Stomach (tissue), 8 donors: ENCODE measurements at regions not wholly inside any gene's neighbourhood (a gene's known extent, or its start where the extent isn't known, plus 50 kb on each side); places are given as distances from the start of the nearest gene placed in this dataset.
A peak's percentile ranks its signal among the peaks of the same experiment; 100 is the strongest.

Experiments
- DNase-seq, 2 donors: peaks; one replicate each; pipeline versions ENCODE4 v3.0.0 to v3.0.0-alpha.2; 2013 to 2019
- H3K27ac ChIP-seq, 5 donors: fragments of 200-600 bp in 4 of 5; sonication (generic) in 4 of 5; one replicate each; pipeline ENCODE4 v1.5.1; 2013 to 2019; ENCODE audit warnings: mild to moderate bottlenecking in 1 of 5, moderate library complexity in 1 of 5
- H3K27me3 ChIP-seq, 3 donors: fragments of 200-600 bp; sonication (generic); one replicate each; pipeline ENCODE4 v1.5.1; 2017 to 2019; ENCODE audit warnings: mixed run types in 1 of 3
- H3K36me3 ChIP-seq, 4 donors: fragments of 200-600 bp; sonication (generic); 1 replicate in 3 of 4; 2 replicates in 1 of 4; pipeline ENCODE4 v1.5.1; 2016 to 2019
- H3K4me1 ChIP-seq, 4 donors: fragments of 200-600 bp; sonication (generic); one replicate each; pipeline ENCODE4 v1.5.1; 2016 to 2019
- H3K4me3 ChIP-seq, 4 donors: fragments of 200-600 bp; sonication (generic) in 3 of 4; one replicate each; pipeline ENCODE4 v1.5.1; 2016 to 2019; ENCODE audit warnings: mild to moderate bottlenecking in 1 of 4
- H3K9me3 ChIP-seq, 4 donors: fragments of 200-600 bp; sonication (generic); one replicate each; pipeline ENCODE4 v1.5.1; 2016 to 2019
- CTCF ChIP-seq, 7 experiments: fragments of 450-650 bp in 4 of 7; fragments of 200-600 bp in 3 of 7; sonication (generic) in 3 of 7; IDR thresholded peaks; one replicate each; pipeline ENCODE4 v1.5.1; 2016 to 2019; ENCODE audit warnings: antibody characterized with exemption in 7 of 7, control low read depth in 2 of 7, mild to moderate bottlenecking in 1 of 7
- EP300 ChIP-seq: sonication (generic); formaldehyde crosslinking; IDR thresholded peaks from one replicate; pipeline ENCODE4 v1.6.1; 2017; ENCODE audit warnings: antibody characterized with exemption
- POLR2A ChIP-seq, 4 donors: fragments of 450-650 bp; IDR thresholded peaks; one replicate each; pipeline ENCODE4 v1.6.1; 2016; ENCODE audit warnings: antibody characterized with exemption in 4 of 4, control low read depth in 2 of 4, mild to moderate bottlenecking in 1 of 4, moderate library complexity in 1 of 4
- POLR2AphosphoS5 ChIP-seq, 3 donors: sonication (generic); formaldehyde crosslinking; IDR thresholded peaks; one replicate each; pipeline ENCODE4 v1.6.1; 2016; ENCODE audit warnings: antibody characterized with exemption in 3 of 3
- WGBS, 5 donors: extraction: QIAGEN DNeasy Blood & Tissue Kit in 3 of 5; methylation state at CpG; one replicate each; pipeline versions ENCODE4 v1.1.5 to v1.1.7; 2013 to 2018; 5-methylcytosine and 5-hydroxymethylcytosine counted together
- intact Hi-C: fragments of 100-400 bp; cut with DNase I; formaldehyde crosslinking; loops from one replicate; pipeline ENCODE4 v1.15.1; 2023; ENCODE audit warnings: low total_unique reads
- donor health status: healthy with polysubstance abuse.
- donor health status: Bipolar disorder and iron deficiency.
- donor health status: healthy.

GRCh38 chr4:96312046-96312685 is 472.3 kb downstream of the PDHA2 start:
- H3K4me3 ChIP-seq = peak overlapping the region; percentile 5 to 25 (median 21)

GRCh38 chr4:96315815-96316214 is 475.9 kb downstream of the PDHA2 start:
- Histone ChIP-seq H3K27me3 (no peaks in the 10 kb centered on the region), H3K4me3 (no peak overlapping the region), H3K9me3 (no peaks in the 10 kb centered on the region), H3K27ac (no peak overlapping the region), H3K4me1 (peaks cover 0 to 4% (median 0%) of the 10 kb centered on the region in 4 donors), H3K36me3 (no peaks in the 10 kb centered on the region)
- WGBS, 5 donors = 26 to 35% (median 27%) methylated on average over 2 of the region's 2 CpGs
- no peak for TF ChIP-seq POLR2A (IDR thresholded peaks at IDR 0.05)
- TF ChIP-seq EP300 = no peak
- TF ChIP-seq CTCF (IDR thresholded peaks at IDR 0.05) = no peak
- TF ChIP-seq POLR2AphosphoS5 (IDR thresholded peaks at IDR 0.05) = no peak
- peak in 1 of 2 donors; percentile 16 for DNase-seq
- intact Hi-C loops = no loop called here

More at GRCh38 chr4:96312046-96312685, 472.3 kb downstream of the PDHA2 start:
- WGBS, 5 donors = 26 to 41% (median 27%) methylated on average over 4 of the region's 4 CpGs
- intact Hi-C loops = no loop called here
- peaks cover 0 to 13% (median 7%) of the 10 kb centered on the region in 4 donors for H3K9me3 ChIP-seq
- peak overlapping the region in 1 of 5 donors; percentile 12 for H3K27ac ChIP-seq
- H3K27me3 ChIP-seq = no peaks in the 10 kb centered on the region
- H3K36me3 ChIP-seq = no peaks in the 10 kb centered on the region
- TF ChIP-seq EP300 (no peak), CTCF (IDR thresholded peaks at IDR 0.05) (no peak), POLR2A (IDR thresholded peaks at IDR 0.05) (no peak), POLR2AphosphoS5 (IDR thresholded peaks at IDR 0.05) (no peak)
- H3K4me1 ChIP-seq = peaks cover 0 to 4% (median 0%) of the 10 kb centered on the region in 4 donors
- DNase-seq = peak in 1 of 2 donors; percentile 4

GRCh38 chr4:96316776-96317175 is 476.9 kb downstream of the PDHA2 start:
- Histone ChIP-seq H3K27ac (no peak overlapping the region), H3K4me3 (no peak overlapping the region), H3K9me3 (no peaks in the 10 kb centered on the region), H3K36me3 (no peaks in the 10 kb centered on the region), H3K27me3 (no peaks in the 10 kb centered on the region), H3K4me1 (peaks cover 0 to 4% (median 0%) of the 10 kb centered on the region in 4 donors)
- intact Hi-C loops = no loop called here
- 54 to 70% (median 66%) methylated on average over 2 of the region's 2 CpGs for WGBS, 5 donors
- DNase-seq = no peak
- no peak for TF ChIP-seq CTCF (IDR thresholded peaks at IDR 0.05)
- TF ChIP-seq POLR2A (IDR thresholded peaks at IDR 0.05) = no peak
- no peak for TF ChIP-seq EP300
- no peak for TF ChIP-seq POLR2AphosphoS5 (IDR thresholded peaks at IDR 0.05)

GRCh38 chr4:96317891-96318290 is 478.0 kb downstream of the PDHA2 start:
- no peak for DNase-seq
- no peaks in the 10 kb centered on the region for H3K36me3 ChIP-seq
- no peaks in the 10 kb centered on the region for H3K27me3 ChIP-seq
- H3K4me1 ChIP-seq = no peaks in the 10 kb centered on the region
- no peak overlapping the region for H3K4me3 ChIP-seq
- WGBS, 5 donors = 82 to 94% (median 85%) methylated on average over 6 of the region's 6 CpGs
- no peak for TF ChIP-seq POLR2A (IDR thresholded peaks at IDR 0.05)
- no peak for TF ChIP-seq EP300
- no peak for TF ChIP-seq POLR2AphosphoS5 (IDR thresholded peaks at IDR 0.05)
- TF ChIP-seq CTCF (IDR thresholded peaks at IDR 0.05) = no peak
- no peaks in the 10 kb centered on the region for H3K9me3 ChIP-seq
- intact Hi-C loops = no loop called here
- H3K27ac ChIP-seq = no peak overlapping the region
